Transverse colon (tissue), 4 donors: ENCODE measurements at regions not wholly inside any gene's neighbourhood (a gene's known extent, or its start where the extent isn't known, plus 50 kb on each side); places are given as distances from the start of the nearest gene placed in this dataset.

Experiments
- POLR2AphosphoS5 ChIP-seq, 3 donors: sonication (generic); formaldehyde crosslinking; IDR thresholded peaks; one replicate each; pipeline ENCODE4 v1.6.1; 2016; ENCODE audit warnings: antibody characterized with exemption in 3 of 3
- TF ChIP-seq, protein P1 (sequence below), 5 experiments: fragments of 200-600 bp in 3 of 5; fragments of 450-650 bp in 2 of 5; sonication (generic) in 3 of 5; IDR thresholded peaks; 1 replicate in 2 of 5; 2 replicates in 3 of 5; pipeline ENCODE4 v1.5.1; 2016 to 2017; ENCODE audit warnings: antibody characterized with exemption in 5 of 5, inconsistent platforms in 3 of 5, mild to moderate bottlenecking in 2 of 5, moderate library complexity in 1 of 5

DNA sequence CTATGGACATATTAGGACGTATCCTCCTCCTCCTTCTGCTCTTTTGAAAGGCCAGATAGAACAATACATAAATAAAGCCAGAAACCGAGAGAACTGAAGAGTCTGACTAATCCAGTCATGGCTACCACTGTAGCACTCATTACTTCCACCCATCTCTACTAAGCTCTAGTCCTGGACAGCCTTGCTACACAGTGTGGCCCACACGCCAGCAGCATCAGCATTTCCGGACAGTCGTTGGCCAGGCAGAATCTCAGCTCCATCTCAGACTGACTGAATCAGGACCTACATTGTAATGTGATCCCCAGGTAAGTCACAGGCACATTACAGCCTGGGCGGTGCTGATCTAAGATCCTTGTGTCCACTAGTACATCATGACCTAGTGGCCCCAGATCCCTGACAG, 182.9 kb downstream of the DRD1 start:
- TF ChIP-seq, protein P1, sequence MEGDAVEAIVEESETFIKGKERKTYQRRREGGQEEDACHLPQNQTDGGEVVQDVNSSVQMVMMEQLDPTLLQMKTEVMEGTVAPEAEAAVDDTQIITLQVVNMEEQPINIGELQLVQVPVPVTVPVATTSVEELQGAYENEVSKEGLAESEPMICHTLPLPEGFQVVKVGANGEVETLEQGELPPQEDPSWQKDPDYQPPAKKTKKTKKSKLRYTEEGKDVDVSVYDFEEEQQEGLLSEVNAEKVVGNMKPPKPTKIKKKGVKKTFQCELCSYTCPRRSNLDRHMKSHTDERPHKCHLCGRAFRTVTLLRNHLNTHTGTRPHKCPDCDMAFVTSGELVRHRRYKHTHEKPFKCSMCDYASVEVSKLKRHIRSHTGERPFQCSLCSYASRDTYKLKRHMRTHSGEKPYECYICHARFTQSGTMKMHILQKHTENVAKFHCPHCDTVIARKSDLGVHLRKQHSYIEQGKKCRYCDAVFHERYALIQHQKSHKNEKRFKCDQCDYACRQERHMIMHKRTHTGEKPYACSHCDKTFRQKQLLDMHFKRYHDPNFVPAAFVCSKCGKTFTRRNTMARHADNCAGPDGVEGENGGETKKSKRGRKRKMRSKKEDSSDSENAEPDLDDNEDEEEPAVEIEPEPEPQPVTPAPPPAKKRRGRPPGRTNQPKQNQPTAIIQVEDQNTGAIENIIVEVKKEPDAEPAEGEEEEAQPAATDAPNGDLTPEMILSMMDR (IDR thresholded peaks at IDR 0.05) = no peak
- TF ChIP-seq POLR2AphosphoS5 (IDR thresholded peaks at IDR 0.05) = no peak
